Heart left ventricle (tissue), 13 donors: ENCODE measurements at regions not wholly inside any gene's neighbourhood (a gene's known extent, or its start where the extent isn't known, plus 50 kb on each side); places are given as distances from the start of the nearest gene placed in this dataset.

ENCODE experiments used
- POLR2A ChIP-seq, 2 donors: fragments of 450-650 bp; IDR thresholded peaks; one replicate each; pipeline ENCODE4 v1.6.1; 2017; ENCODE audit warnings: antibody characterized with exemption in 2 of 2, mild to moderate bottlenecking in 2 of 2, moderate library complexity in 2 of 2
- TF ChIP-seq, protein P1 (sequence below), 12 donors: fragments of 200-600 bp; sonication (generic) in 4 of 12; IDR thresholded peaks; one replicate each; pipeline versions ENCODE4 v1.5.0 to v1.8.0; 2018 to 2022; ENCODE audit warnings: antibody characterized with exemption in 12 of 12, mild to moderate bottlenecking in 5 of 12
- donor health status: ischemic (EF 13 %, LVEDD 7.1; RV severe dilation, severe dysfunction).
- donor health status: DM: no; HTN: yes; CAD: no.
- donor health status: DM: no; HTN: no; CAD: no.
- donor health status: ischemic (EF 25% LVEDD 6.9; RV normal size, moderate dysfunction).
- donor health status: ischemic (EF 25% LVEDD 5.7; RV mildly dilated, moderate dysfunction).
- donor health status: ischemic (EF 35%, LVEDD 5.7; RV mildly dilated, moderate dysfunction).
- donor health status: nonischemic (EF 11% LVEDD 7.7; RV severe dilation, severe dysfunction).
- donor health status: DM: yes; HTN: yes; CAD: no.
- donor health status: PGD.
- donor health status: ischemic (EF 29% LVEDD 5.4; RV normal size, mild dysfunction).
- donor health status: nonischemic (EF 23%, LVEDD 6.1; RV moderate dilation, normal function).

DNA sequence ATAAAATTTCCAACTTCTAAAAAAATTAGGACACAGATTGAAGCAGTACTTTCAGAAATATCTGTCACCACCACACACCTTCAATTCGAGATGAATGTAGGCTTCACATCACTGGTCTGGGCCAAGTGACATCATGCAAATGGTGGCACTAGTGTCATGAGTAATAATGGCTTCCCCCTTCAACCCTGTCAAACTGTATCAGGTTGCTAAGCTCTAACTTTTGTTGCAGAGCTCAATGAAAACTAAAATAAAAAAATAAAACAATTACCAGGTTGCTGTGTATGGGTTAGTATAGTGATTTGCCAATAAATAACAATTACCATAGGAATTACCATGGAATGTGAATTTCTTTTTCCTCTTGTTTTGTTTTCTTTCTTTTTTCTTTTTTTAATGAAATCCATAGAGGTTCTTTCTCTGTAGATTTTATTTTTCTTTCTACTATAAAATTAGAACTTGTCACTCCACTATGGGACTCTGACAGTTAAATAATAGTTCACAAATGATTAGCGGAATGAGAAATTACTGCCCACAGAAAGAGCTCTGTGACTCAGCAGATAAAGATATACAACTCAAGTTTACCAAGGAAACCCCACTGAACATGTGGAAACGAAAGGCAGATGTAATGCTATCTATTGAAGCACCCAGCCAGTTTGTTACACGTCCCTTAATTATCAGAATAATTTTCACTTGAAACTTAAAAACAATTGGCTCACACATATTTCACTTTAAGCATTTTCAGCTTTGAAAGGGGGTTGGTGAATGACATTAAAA lies 783.8 kb upstream of the WWC1 start:
- TF ChIP-seq, protein P1, sequence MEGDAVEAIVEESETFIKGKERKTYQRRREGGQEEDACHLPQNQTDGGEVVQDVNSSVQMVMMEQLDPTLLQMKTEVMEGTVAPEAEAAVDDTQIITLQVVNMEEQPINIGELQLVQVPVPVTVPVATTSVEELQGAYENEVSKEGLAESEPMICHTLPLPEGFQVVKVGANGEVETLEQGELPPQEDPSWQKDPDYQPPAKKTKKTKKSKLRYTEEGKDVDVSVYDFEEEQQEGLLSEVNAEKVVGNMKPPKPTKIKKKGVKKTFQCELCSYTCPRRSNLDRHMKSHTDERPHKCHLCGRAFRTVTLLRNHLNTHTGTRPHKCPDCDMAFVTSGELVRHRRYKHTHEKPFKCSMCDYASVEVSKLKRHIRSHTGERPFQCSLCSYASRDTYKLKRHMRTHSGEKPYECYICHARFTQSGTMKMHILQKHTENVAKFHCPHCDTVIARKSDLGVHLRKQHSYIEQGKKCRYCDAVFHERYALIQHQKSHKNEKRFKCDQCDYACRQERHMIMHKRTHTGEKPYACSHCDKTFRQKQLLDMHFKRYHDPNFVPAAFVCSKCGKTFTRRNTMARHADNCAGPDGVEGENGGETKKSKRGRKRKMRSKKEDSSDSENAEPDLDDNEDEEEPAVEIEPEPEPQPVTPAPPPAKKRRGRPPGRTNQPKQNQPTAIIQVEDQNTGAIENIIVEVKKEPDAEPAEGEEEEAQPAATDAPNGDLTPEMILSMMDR (IDR thresholded peaks at IDR 0.05): no peak
- no peak for TF ChIP-seq POLR2A (IDR thresholded peaks at IDR 0.05)
